HG03575 (cell line): ENCODE measurements at regions not wholly inside any gene's neighbourhood (a gene's known extent, or its start where the extent isn't known, plus 50 kb on each side); places are given as distances from the start of the nearest gene placed in this dataset.
"Not testable (repeated sequence)": the region's sequence is repeated elsewhere in the genome, so short reads cannot be mapped to it uniquely, and the experiment has no call there.

Experiments used
- ATAC-seq: cut with Tn5 transposase; IDR thresholded peaks from one replicate; pipeline ENCODE4 v1.9.1; 2021; ENCODE audit not compliant: unreplicated experiment, insufficient number of reproducible peaks, low FRiP score; ENCODE audit errors: extremely low read depth

GRCh38 chr3:191148131-191148530 is 50.9 kb upstream of the OSTN start:
- no peak for ATAC-seq

GRCh38 chr3:191143224-191143623 is 55.8 kb upstream of the OSTN start:
- ATAC-seq: no peak

GRCh38 chr3:191141728-191142127 is 57.3 kb upstream of the OSTN start:
- no peak for ATAC-seq

DNA sequence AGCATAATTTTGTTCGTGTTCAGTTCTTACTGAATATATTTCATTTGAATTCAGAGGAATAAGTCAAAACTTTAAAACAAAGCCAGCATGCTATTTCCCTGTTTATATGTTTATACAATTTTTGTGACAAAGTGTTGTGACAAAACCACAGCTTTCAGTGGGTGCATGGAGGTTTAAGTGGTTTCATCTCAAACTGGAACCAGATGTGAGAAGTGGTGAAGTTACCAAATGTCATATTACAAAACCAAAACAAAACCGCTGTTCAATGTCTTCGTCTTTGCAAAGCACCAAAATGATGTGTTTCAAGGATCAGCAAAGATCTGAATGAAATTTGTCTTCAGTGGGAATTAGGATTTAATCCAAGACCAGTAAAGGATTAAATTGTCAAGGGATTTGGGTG is 59.3 kb upstream of the OSTN start:
- no peak for ATAC-seq

DNA sequence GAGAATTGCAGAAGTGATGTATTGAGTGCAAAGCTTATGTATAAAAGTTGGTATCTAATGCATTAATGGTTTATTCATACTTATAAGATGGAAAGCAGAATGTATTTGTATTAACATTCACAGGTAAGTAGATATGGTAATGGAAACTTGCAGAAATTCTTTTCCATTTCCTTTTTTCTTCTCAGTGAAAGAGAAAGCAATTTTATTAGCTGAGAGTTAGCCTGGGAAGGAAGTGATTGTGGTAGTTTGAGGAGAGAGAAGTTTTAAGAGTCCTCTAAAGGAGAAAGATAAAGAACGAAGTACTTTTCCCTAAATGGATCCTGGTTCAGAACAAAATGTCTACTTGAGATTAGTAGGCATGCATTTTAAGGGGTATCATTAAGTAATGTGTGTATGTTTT is 60.1 kb upstream of the OSTN start:
- ATAC-seq: no peak

DNA sequence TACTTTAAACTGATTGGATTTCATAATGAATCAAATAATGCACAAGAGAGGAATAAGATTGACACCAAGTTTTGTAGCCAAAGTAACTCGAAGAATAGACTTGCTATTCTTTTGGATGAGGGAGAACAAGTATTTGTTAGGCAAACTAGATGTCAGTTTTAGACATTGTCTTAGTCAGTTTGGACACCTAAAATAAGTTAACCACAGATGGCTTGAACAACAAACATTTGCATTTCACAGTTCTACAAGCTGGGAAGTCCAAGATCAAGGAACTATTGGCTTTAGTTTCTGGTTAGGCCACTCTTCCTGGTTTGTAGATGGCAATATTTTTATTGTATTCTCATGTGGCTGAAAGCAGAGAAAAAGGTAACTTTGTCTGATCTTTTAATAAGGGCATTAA is 61.3 kb upstream of the OSTN start:
- ATAC-seq: no peak

DNA sequence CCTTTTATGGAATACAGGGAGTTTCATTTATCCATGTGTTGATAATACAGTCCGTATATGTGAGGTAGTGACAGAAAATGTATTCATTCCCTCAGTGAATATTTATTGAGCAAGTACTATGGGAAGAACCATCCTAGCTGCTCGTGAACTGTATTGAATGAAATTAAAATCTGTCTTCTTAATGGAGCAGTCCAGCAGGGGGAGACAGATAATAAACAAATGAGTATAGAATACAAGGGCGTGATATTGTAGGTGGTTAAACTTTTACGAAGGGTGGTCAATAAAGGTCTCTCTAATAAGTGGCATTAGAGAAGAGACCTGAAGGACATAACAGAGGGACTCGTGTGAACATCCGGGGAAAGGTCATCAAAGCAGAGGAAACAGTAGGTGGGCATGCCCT is 62.7 kb upstream of the OSTN start:
- ATAC-seq: no peak

DNA sequence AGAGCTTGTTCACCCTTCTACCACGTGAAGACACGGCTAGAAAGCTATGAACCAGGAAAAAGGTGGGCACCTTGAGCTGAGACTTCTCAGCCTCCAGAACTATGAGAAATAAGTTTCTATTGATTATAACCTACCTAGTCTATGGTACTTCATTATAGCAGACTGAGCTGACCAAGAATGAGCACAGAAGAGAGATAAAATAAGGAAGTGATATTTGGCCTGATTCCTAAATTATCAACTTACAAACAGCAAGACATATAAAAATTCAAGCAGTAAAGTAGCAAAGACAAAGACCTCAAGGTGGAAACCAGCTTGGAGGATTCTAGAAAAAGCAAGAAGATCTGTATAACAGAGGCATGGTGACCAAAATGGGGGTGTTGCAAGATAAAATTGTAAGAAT is 63.9 kb upstream of the OSTN start:
- ATAC-seq: no peak

- no peak for ATAC-seq
Observed at GRCh38 chr3:191133359-191133758, 65.7 kb upstream of the OSTN start.

DNA sequence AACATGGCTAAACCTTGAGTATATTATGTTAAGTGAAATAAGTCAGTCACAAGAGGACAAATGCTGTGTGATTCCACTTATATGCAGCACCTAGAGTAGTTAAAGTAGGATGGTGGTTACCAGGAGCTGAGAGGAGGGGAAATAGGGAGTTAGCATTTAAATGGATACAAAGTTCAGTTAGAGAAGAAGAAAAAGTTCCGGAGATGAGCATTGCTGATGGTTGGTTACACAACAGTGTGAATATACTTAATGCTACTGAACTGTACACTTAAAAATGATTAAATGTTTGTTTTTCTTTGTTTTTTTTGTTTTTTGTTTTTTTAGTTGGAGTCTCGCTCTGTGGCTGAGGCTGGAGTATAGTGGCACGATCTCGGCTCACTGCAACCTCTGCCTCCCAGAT is 67.7 kb upstream of the OSTN start:
- ATAC-seq: no peak

GRCh38 chr3:191124891-191125290 is 74.2 kb upstream of the OSTN start:
- not testable (repeated sequence) for ATAC-seq

GRCh38 chr3:191123946-191124345 is 75.1 kb upstream of the OSTN start:
- no peak for ATAC-seq

DNA sequence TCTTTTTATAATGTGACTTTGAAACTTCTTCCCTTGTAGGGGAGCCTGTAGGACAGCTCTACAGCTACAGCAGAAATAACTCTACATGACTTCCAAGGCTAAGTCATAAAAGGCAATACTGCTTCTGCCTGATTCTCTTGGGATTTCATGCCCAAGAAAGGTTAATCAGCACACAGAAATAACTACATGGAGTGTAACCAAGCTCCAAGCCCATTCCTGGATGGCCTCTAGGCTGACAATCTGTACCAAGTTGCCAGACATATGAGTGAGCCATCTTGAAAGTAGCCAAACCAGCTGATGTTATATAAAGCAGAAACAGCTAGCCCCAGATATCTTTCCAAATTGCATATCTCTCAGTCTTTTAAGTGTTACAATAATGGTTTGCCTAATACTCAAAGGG is 75.8 kb upstream of the OSTN start:
- ATAC-seq: no peak

DNA sequence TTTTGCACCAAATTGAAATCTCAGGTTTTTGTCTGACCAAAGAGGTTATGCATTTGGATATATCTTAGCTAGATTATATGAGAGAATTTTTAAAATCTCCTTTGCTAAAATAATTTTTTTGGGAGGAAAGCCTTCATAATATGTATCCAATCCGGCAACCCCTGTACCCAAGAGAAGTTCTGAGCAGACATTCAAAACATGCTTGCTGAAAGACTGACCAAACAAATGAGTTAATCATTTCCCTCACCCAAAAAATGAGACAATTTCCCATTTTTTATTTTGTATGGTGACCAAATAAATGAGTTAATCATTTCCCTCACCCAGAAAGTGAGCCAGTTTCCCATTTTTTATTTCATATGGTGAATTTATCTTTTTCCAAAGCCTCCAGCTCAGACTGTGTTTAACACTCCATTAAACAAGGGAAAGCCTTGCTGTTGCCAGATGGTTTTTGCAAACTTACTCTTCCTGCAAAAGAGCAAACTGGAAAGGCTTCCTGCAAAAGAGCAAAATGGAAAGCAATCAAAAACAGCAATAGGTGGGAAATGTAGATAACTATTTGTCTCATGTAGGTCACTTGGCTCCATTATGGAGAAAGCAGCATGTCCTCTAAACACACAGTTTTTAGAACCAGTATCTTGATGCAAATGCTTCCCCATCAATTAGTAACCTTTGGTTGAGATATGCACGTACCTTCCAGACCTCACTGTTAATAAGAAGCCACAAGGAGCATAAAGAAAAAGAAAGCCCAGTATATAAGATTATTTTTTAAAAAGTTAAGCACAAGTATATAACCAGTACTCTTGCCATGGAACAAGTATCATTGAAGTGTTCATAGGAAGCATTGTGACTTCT is 78.4 kb upstream of the OSTN start:
- no peak for ATAC-seq

DNA sequence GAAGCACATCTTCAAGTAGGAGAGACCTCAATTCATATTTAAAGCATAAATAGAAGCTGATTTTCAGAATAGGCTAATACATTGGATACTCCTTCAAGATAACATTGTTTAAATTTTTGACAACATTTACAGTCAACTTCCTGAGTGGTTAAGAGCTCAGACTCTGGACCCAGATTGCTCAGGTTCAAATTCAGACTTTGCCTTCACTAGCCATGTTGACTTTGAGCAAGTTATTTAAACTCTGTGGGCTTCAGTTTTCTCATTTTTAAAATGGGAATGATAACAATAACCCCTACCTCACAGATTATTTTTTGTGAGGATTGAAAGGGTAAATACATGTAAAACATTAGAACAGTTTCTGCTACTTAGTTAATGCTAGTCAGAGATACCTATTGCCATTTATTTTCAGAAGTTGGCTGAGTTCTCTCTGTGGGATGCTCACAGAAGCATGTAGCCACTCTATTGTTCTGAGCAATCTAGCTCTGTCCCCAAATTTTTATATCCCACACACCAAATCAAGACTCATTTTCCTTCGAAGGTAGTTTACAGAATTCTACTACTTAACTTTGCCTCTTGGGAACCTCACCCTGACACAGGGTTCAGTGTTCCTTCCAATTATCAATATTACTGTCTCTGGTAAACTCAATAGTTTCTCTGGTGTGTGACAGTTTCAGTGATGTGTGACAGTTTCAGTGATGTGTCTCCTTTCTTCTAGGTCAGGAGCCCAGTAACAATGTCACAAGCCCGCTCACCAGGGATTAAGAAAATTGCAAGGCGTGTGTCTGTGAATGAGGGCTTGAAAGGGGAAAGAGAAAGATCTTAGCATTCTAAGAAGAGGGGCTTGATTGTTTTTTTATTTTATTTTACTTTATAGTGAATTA is 79.4 kb upstream of the OSTN start:
- ATAC-seq: peak; percentile 60

- ATAC-seq: no peak
Observed at GRCh38 chr3:191111722-191112121, 87.3 kb upstream of the OSTN start.

GRCh38 chr3:191105418-191105817 is 93.6 kb upstream of the OSTN start:
- ATAC-seq: peak; percentile 93

DNA sequence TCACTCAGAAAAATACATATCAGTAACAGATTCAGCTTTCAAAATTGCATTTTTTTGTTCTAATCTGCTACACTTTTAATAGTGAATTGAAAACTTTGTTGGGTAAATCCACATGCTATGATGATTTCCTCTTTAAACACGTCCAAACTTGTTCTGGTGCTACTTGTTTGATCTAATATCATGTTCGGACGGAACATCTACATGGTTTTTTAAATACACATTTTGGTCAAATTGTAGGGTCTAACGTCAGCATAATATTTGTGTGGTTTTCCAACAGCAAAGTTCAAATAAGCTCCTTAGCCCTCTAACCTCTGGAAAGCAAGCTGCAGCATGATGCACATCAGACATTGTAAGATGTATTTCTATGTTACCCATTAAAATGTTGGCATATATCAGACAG is 98.5 kb upstream of the OSTN start:
- ATAC-seq: no peak

GRCh38 chr3:191094057-191094845 is 104.8 kb upstream of the OSTN start:
- ATAC-seq: no peak
